NB4 (cell line): ENCODE measurements at regions not wholly inside any gene's neighbourhood (a gene's known extent, or its start where the extent isn't known, plus 50 kb on each side); places are given as distances from the start of the nearest gene placed in this dataset.

Source experiments
- TF ChIP-seq, protein P1 (sequence below): IDR thresholded peaks from 2 replicates; pipeline ENCODE4 v1.6.1; 2011; ENCODE audit warnings: low read depth, low read length
- TF ChIP-seq, protein P2 (sequence below): IDR thresholded peaks from one replicate; pipeline ENCODE4 v1.5.1; 2012; ENCODE audit warnings: low read depth, low read length

DNA sequence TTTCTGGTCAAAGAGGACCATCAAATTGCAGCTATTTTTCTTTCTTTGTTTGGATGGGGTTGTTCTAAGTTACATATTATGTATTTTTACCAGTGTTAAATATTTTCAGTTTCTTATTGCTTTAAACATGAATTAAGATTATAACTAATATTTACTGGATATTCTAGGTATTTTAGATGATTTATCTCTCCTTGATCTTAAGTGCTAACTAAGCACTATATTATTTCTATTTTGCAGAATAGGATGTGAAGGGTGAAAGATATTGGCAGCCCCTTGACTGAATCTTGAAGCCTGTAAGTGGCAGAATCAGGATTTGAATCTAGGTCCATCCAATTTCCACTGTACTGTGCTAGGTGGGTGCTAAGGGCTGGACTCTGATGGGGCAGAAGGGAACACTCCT, 307.3 kb upstream of the CCL2 start:
- TF ChIP-seq, protein P1, sequence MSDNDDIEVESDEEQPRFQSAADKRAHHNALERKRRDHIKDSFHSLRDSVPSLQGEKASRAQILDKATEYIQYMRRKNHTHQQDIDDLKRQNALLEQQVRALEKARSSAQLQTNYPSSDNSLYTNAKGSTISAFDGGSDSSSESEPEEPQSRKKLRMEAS = no peak
- TF ChIP-seq, protein P2, sequence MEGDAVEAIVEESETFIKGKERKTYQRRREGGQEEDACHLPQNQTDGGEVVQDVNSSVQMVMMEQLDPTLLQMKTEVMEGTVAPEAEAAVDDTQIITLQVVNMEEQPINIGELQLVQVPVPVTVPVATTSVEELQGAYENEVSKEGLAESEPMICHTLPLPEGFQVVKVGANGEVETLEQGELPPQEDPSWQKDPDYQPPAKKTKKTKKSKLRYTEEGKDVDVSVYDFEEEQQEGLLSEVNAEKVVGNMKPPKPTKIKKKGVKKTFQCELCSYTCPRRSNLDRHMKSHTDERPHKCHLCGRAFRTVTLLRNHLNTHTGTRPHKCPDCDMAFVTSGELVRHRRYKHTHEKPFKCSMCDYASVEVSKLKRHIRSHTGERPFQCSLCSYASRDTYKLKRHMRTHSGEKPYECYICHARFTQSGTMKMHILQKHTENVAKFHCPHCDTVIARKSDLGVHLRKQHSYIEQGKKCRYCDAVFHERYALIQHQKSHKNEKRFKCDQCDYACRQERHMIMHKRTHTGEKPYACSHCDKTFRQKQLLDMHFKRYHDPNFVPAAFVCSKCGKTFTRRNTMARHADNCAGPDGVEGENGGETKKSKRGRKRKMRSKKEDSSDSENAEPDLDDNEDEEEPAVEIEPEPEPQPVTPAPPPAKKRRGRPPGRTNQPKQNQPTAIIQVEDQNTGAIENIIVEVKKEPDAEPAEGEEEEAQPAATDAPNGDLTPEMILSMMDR = no peak
